Activated gamma-delta T cell (primary cell): ENCODE measurements at regions not wholly inside any gene's neighbourhood (a gene's known extent, or its start where the extent isn't known, plus 50 kb on each side); places are given as distances from the start of the nearest gene placed in this dataset.

Experiments
- DNase-seq: peaks from one replicate; lab custom pipeline; 2025; lab: John Stamatoyannopoulos, UW

- DNase-seq = no peak
These were observed 69.1 kb upstream of the POU3F1 start for GRCh38 chr1:38115682-38116202.

- no peak for DNase-seq
These were observed 68.6 kb upstream of the POU3F1 start for GRCh38 chr1:38115226-38115625.

GRCh38 chr1:38114241-38115026 is 67.8 kb upstream of the POU3F1 start:
- DNase-seq = no peak

- no peak for DNase-seq
These were observed 66.6 kb upstream of the POU3F1 start for GRCh38 chr1:38113159-38113666.

GRCh38 chr1:38111589-38111988 is 65.0 kb upstream of the POU3F1 start:
- DNase-seq = no peak

GRCh38 chr1:38105267-38105666 is 58.7 kb upstream of the POU3F1 start:
- no peak for DNase-seq

GRCh38 chr1:38102636-38103035 is 56.0 kb upstream of the POU3F1 start:
- no peak for DNase-seq

- DNase-seq = no peak
These were observed 54.6 kb upstream of the POU3F1 start for GRCh38 chr1:38101037-38101785.

- DNase-seq = no peak
These were observed 51.7 kb upstream of the POU3F1 start for GRCh38 chr1:38098101-38098847.

- no peak for DNase-seq
These were observed 50.8 kb upstream of the POU3F1 start for GRCh38 chr1:38097284-38097898.
